Endothelial cell of umbilical vein (primary cell): ENCODE measurements at regions not wholly inside any gene's neighbourhood (a gene's known extent, or its start where the extent isn't known, plus 50 kb on each side); places are given as distances from the start of the nearest gene placed in this dataset.

ENCODE experiments used
- EZH2 ChIP-seq: IDR thresholded peaks from 2 replicates; pipeline ENCODE4 v1.6.1; 2012; ENCODE audit warnings: borderline replicate concordance, low read depth, mild to moderate bottlenecking, moderate library complexity, low read length, inconsistent platforms; ENCODE audit not compliant: severe bottlenecking
- MYC ChIP-seq: IDR thresholded peaks from one replicate; pipeline ENCODE4 v1.6.1; 2011; ENCODE audit warnings: mild to moderate bottlenecking, low read depth, low read length
- POLR2A ChIP-seq: IDR thresholded peaks from 2 replicates; pipeline ENCODE4 v1.6.1; 2012; ENCODE audit warnings: low read depth, mild to moderate bottlenecking, control low read depth, low read length
- POLR2AphosphoS5 ChIP-seq: IDR thresholded peaks from 2 replicates; pipeline ENCODE4 v1.6.1; 2012; ENCODE audit warnings: low read depth, mild to moderate bottlenecking, control low read depth, low read length, moderate library complexity; ENCODE audit not compliant: insufficient read depth
- TF ChIP-seq, protein P1 (sequence below), 2 donors: IDR thresholded peaks; 1 replicate in 1 of 2; 2 replicates in 1 of 2; pipeline ENCODE4 v1.5.1; 2011; ENCODE audit warnings: low read length in 2 of 2, mild to moderate bottlenecking in 2 of 2, moderate library complexity in 2 of 2, control low read depth in 1 of 2, inconsistent platforms in 1 of 2, low read depth in 1 of 2; ENCODE audit not compliant: insufficient read depth in 1 of 2; ENCODE audit errors: extremely low read depth in 1 of 2
- TF ChIP-seq, protein P2 (sequence below): IDR thresholded peaks from 2 replicates; pipeline ENCODE4 v1.6.1; 2011; ENCODE audit not compliant: insufficient read depth, insufficient read length

GRCh38 chr2:66032226-66032775 is 402.6 kb upstream of the MEIS1 start:
- TF ChIP-seq, protein P1, sequence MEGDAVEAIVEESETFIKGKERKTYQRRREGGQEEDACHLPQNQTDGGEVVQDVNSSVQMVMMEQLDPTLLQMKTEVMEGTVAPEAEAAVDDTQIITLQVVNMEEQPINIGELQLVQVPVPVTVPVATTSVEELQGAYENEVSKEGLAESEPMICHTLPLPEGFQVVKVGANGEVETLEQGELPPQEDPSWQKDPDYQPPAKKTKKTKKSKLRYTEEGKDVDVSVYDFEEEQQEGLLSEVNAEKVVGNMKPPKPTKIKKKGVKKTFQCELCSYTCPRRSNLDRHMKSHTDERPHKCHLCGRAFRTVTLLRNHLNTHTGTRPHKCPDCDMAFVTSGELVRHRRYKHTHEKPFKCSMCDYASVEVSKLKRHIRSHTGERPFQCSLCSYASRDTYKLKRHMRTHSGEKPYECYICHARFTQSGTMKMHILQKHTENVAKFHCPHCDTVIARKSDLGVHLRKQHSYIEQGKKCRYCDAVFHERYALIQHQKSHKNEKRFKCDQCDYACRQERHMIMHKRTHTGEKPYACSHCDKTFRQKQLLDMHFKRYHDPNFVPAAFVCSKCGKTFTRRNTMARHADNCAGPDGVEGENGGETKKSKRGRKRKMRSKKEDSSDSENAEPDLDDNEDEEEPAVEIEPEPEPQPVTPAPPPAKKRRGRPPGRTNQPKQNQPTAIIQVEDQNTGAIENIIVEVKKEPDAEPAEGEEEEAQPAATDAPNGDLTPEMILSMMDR (IDR thresholded peaks at IDR 0.05; ENCODE audit: extremely low read depth in 1 of 2, insufficient read depth in 1 of 2, low read depth in 1 of 2, low read length in 2 of 2): no peak
- TF ChIP-seq EZH2: no peak
- TF ChIP-seq POLR2A: no peak
- TF ChIP-seq, protein P2, sequence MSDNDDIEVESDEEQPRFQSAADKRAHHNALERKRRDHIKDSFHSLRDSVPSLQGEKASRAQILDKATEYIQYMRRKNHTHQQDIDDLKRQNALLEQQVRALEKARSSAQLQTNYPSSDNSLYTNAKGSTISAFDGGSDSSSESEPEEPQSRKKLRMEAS: no peak
- TF ChIP-seq MYC: no peak
- no peak for TF ChIP-seq POLR2AphosphoS5
